GM19455 (cell line): ENCODE measurements at regions not wholly inside any gene's neighbourhood (a gene's known extent, or its start where the extent isn't known, plus 50 kb on each side); places are given as distances from the start of the nearest gene placed in this dataset.
"Not testable (repeated sequence)": the region's sequence is repeated elsewhere in the genome, so short reads cannot be mapped to it uniquely, and the experiment has no call there.

Source experiments
- ATAC-seq: cut with Tn5 transposase; IDR thresholded peaks from one replicate; pipeline ENCODE4 v1.9.1; 2021; ENCODE audit not compliant: unreplicated experiment

DNA sequence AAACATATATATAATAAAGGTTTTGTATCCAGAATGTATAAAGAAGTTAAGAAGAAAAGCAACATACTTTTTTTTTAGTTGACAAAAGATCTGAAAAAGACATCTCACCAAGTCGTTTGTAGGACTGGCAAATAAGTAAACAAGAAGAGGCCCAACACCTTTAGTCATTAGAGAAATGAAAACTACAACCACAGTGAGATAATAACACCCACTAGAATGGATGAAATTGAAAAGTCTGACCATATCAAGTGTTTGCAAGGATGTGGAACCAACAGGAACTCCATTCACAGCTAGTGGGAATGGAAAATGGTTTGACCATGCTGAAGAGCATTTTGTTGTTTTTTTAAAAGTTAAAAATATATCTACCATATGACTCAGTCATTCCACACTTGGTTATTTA lies 54.0 kb upstream of the PLGLB2 start:
- not testable (repeated sequence) for ATAC-seq

DNA sequence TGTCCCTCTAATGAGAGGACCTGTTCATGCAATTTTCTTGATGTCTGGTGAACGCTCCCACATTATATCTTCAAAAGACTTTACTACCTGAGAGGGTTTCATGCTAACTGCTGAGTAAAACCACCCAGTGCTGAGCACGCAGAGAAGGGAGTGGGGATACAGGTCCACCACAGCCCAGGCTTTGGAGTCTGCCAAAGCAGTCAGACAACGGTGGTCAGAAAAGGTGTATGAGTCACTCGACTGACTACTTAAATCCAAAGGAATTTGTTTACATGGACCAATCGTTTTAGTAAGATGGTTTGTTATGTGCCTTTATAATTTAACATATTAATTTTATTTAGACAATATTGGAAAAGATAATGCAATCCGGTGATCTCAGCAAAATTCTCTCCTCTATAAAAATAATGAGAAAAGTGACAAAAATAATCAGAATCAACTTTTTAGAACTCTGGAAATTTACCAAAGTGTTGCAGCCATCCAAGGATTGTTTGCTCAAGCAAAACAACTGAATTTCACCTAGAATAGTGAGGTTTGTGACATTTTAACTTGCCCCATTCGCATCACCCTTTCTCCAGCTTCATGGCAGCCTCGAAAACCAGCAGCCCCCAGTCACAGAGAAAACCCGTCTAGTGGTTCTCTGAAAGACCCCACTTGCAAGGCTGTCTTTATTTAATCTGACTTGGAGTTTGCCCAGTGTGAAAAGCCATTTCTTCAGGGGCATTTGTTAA lies 52.1 kb upstream of the PLGLB2 start:
- not testable (repeated sequence) for ATAC-seq
